ENCODE measurements at regions not wholly inside any gene's neighbourhood (a gene's known extent, or its start where the extent isn't known, plus 50 kb on each side); places are given as distances from the start of the nearest gene placed in this dataset.

DNA sequence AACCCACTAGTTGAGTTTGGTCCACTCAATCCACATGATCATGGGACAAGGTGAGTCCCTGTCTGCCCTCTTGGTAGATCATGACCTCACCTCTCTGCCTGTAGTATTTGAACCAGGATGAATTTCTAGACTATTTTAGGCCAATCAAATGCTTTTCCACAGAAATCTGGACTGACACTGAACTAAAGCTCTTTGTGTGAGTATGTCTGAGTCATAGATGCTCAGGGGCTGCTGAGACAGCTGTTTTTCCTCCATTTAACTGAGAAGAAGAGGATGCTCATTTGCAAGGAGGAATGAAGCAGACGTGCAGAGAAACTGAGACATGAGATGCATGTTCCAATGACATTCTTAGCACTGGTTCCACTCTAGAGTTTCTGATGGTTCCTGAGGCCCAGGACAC is 77.3 kb upstream of the TMEM47 start:
- TF ChIP-seq, protein P1, sequence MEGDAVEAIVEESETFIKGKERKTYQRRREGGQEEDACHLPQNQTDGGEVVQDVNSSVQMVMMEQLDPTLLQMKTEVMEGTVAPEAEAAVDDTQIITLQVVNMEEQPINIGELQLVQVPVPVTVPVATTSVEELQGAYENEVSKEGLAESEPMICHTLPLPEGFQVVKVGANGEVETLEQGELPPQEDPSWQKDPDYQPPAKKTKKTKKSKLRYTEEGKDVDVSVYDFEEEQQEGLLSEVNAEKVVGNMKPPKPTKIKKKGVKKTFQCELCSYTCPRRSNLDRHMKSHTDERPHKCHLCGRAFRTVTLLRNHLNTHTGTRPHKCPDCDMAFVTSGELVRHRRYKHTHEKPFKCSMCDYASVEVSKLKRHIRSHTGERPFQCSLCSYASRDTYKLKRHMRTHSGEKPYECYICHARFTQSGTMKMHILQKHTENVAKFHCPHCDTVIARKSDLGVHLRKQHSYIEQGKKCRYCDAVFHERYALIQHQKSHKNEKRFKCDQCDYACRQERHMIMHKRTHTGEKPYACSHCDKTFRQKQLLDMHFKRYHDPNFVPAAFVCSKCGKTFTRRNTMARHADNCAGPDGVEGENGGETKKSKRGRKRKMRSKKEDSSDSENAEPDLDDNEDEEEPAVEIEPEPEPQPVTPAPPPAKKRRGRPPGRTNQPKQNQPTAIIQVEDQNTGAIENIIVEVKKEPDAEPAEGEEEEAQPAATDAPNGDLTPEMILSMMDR (conservative IDR thresholded peaks at IDR 0.05): no peak
- no peak for TF ChIP-seq EZH2 (IDR thresholded peaks at IDR 0.05; ENCODE audit: low read depth)
